HG02884 (cell line): ENCODE measurements at regions not wholly inside any gene's neighbourhood (a gene's known extent, or its start where the extent isn't known, plus 50 kb on each side); places are given as distances from the start of the nearest gene placed in this dataset.
"Not testable (repeated sequence)": the region's sequence is repeated elsewhere in the genome, so short reads cannot be mapped to it uniquely, and the experiment has no call there.

Experiments
- ATAC-seq: cut with Tn5 transposase; IDR thresholded peaks from one replicate; pipeline ENCODE4 v1.9.1; 2021; ENCODE audit warnings: mild to moderate bottlenecking, moderate library complexity; ENCODE audit not compliant: unreplicated experiment

DNA sequence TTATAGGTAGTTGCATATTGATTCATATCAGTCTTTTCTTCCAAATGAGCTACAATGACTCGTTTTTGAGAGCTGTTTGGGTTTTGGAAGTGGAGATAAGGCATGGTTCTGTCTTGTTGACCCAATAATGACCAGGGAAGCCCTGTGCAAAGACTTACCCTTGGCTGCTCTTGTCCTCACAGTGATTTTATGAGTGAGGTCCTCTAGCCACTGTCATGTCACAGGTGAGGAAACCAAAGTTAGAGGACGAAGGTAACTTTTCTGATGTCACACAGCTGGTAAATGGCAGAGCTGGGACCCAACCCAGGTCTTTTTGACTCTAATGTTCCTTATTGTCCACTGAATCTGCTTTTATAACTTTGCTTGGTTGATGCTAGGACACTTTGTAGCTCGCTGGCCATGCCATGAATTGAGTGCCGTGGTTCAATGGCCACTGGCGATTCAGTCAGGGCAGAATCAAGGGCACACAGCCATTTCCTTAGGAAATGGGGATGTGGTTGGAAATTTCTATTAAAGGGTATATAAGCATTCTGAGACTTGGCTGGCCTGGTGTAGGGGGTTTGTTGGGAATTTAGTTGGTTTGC is 249.1 kb downstream of the GOLGA6L6 start:
- not testable (repeated sequence) for ATAC-seq

GRCh38 chr15:20291616-20292015 is 250.0 kb downstream of the GOLGA6L6 start:
- not testable (repeated sequence) for ATAC-seq

GRCh38 chr15:20290606-20291005 is 251.0 kb downstream of the GOLGA6L6 start:
- not testable (repeated sequence) for ATAC-seq

GRCh38 chr15:20289538-20290103 is 252.0 kb downstream of the GOLGA6L6 start:
- ATAC-seq, result not testable (repeated sequence)

GRCh38 chr15:20288800-20289537 is 252.6 kb downstream of the GOLGA6L6 start:
- not testable (repeated sequence) for ATAC-seq

DNA sequence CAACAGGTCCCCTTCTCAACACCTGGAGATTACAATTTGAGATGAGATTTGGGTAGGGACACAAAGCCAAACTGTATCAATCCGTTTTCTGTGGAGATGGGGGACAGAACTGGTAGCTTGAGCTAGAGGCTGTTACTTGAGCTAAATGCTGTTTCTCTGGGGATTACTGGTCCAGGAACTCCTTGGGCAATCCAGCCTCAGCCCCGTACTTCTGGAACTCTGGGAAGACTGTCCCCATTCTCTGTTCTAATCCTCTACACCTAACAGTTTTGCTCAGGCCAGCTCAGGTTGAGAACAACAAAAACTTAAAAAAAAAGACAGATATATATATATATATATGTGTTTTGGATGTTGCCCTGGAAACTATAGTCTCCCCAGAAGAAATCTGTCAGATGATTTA is 255.0 kb downstream of the GOLGA6L6 start:
- ATAC-seq, result not testable (repeated sequence)

DNA sequence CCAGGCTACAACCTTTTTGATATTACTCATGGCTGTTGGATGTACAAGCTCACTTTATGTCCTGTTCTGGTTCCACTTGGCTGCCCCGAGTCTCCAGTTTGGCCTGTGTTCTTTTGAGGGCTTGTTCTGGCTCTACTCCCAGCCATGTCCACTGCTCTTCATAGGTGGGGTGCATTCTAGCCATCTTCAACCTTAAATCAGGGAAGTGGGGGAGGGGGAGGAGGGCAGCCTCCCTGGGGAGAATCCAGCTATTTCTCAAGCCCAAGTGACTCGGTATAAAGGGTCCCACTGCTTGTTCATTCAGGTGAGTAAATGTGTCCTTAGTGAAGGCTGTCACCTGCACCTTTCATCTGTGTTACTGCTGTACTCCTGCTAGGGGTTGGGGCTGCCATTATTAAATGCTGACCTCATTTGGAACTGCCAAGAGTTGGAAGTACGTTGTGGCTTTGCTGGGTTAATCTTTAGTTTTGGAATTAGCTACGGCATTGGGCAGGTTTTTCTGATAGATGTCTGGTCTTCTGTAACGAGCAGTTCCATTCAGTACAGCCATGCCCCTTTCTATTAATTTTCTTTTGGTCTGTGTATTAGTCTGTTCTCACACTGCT is 255.8 kb downstream of the GOLGA6L6 start:
- not testable (repeated sequence) for ATAC-seq

- not testable (repeated sequence) for ATAC-seq
Observed at GRCh38 chr15:20284891-20285535, 256.6 kb downstream of the GOLGA6L6 start.

- not testable (repeated sequence) for ATAC-seq
Observed at GRCh38 chr15:20283651-20284050, 257.9 kb downstream of the GOLGA6L6 start.

GRCh38 chr15:20282491-20282943 is 259.1 kb downstream of the GOLGA6L6 start:
- ATAC-seq, result not testable (repeated sequence)

GRCh38 chr15:20281567-20282275 is 259.9 kb downstream of the GOLGA6L6 start:
- not testable (repeated sequence) for ATAC-seq

GRCh38 chr15:20280933-20281463 is 260.6 kb downstream of the GOLGA6L6 start:
- ATAC-seq, result no peak

- ATAC-seq, result not testable (repeated sequence)
Observed at GRCh38 chr15:20280141-20280932, 261.3 kb downstream of the GOLGA6L6 start.

GRCh38 chr15:20279056-20279455 is 262.5 kb downstream of the GOLGA6L6 start:
- ATAC-seq, result not testable (repeated sequence)

- not testable (repeated sequence) for ATAC-seq
Observed at GRCh38 chr15:20278376-20278775, 263.2 kb downstream of the GOLGA6L6 start.

DNA sequence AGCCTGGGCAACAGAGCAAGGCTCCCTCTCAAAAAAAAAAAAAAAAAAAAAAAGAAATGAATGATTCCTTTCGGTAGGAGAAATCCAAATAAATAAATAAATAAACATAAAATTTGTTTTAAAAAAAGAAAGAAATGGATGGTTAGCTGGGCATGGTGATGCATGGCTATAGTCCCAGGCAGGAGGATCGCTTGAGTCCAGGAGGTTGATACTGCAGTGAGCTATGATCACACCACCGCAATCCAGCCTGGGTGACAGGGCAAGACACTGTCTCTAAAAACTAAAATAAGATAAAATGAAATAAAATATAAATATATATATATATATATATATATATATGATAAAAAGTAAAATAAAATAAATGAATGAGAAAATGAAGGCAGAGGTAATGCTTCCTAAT is 264.1 kb downstream of the GOLGA6L6 start:
- not testable (repeated sequence) for ATAC-seq

- ATAC-seq, result not testable (repeated sequence)
Observed at GRCh38 chr15:20276312-20277114, 265.1 kb downstream of the GOLGA6L6 start.

DNA sequence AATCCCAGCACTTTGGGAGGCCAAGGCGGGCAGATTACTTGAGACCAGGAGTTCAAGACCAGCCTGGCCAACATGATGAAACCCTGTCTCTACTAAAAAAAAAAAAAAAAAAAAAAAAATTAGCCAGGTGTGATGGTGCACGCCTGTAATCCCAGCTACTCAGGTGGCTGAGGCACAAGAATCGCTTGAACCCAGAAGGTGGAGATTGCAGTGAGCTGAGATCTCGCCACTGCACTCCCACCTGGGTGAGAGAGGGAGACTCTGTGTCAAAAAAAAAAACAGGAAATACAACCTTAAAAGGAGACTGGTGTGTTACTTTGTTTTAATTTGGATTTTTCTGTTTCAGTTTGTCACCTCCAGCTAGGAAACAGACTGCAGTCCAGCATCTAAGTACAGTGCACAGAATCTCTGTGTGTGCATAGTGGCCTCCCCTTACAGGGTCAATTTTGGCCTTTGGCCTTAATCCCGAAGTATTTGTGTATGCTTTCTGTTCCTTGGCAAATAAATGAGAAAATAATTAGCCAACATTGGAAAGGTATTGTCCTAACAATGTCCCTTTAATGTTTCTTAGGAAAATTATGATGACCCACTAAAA is 266.1 kb downstream of the GOLGA6L6 start:
- not testable (repeated sequence) for ATAC-seq
